CD14-positive monocyte (primary cell): ENCODE measurements at regions not wholly inside any gene's neighbourhood (a gene's known extent, or its start where the extent isn't known, plus 50 kb on each side); places are given as distances from the start of the nearest gene placed in this dataset.

Experiments
- DNase-seq, 3 donors: peaks; one replicate each; pipeline ENCODE4 v3.0.0-alpha.2; 2011 to 2022
- H2AFZ ChIP-seq: 2 replicates; pipeline ENCODE4 v1.6.0; 2012; ENCODE audit warnings: mild to moderate bottlenecking, low read depth, low read length, inconsistent platforms; ENCODE audit not compliant: insufficient read depth, poor library complexity, severe bottlenecking
- H3K27ac ChIP-seq, 2 donors: 1 replicate in 1 of 2; 2 replicates in 1 of 2; pipeline ENCODE4 v1.5.1; 2012 to 2013; ENCODE audit warnings: low read length in 2 of 2, control low read depth in 1 of 2, inconsistent platforms in 1 of 2, low read depth in 1 of 2, mild to moderate bottlenecking in 1 of 2
- H3K27me3 ChIP-seq, 2 donors: one replicate each; pipeline versions ENCODE4 v1.6.0 to v1.6.1; 2011 to 2013; ENCODE audit warnings: low read length in 2 of 2; ENCODE audit not compliant: control insufficient read depth in 2 of 2, insufficient read depth in 2 of 2
- H3K36me3 ChIP-seq, 2 donors: replicated peaks in 1 of 2; 1 replicate in 1 of 2; 2 replicates in 1 of 2; pipeline versions ENCODE4 v1.5.1 to v1.6.1; 2012 to 2013; ENCODE audit warnings: low read length in 2 of 2, control low read depth in 1 of 2, inconsistent platforms in 1 of 2, mild to moderate bottlenecking in 1 of 2; ENCODE audit not compliant: insufficient read depth in 2 of 2, control insufficient read depth in 1 of 2
- H3K4me1 ChIP-seq, 2 donors: 1 replicate in 1 of 2; 2 replicates in 1 of 2; pipeline versions ENCODE4 v1.5.1 to v1.6.1; 2012 to 2013; ENCODE audit warnings: low read length in 2 of 2, control low read depth in 1 of 2, inconsistent platforms in 1 of 2, mild to moderate bottlenecking in 1 of 2, moderate library complexity in 1 of 2; ENCODE audit not compliant: insufficient read depth in 2 of 2, control insufficient read depth in 1 of 2
- H3K4me2 ChIP-seq: replicated peaks from 2 replicates; pipeline ENCODE3; 2012; ENCODE audit warnings: low read length, moderate library complexity, mild to moderate bottlenecking; ENCODE audit not compliant: poor library complexity, severe bottlenecking; ENCODE audit errors: extremely low read depth
- H3K4me3 ChIP-seq, 3 experiments: fragments of 200-600 bp in 1 of 3; sonication (generic) in 1 of 3; replicated peaks in 1 of 3; 1 replicate in 2 of 3; 2 replicates in 1 of 3; pipeline ENCODE4 v1.5.1; 2011 to 2013; ENCODE audit warnings: low read length in 3 of 3, mild to moderate bottlenecking in 3 of 3, control low read depth in 2 of 3, low read depth in 2 of 3, inconsistent platforms in 1 of 3, moderate library complexity in 1 of 3
- H3K79me2 ChIP-seq: 2 replicates; pipeline ENCODE4 v1.6.0; 2012; ENCODE audit warnings: mild to moderate bottlenecking, control low read depth, inconsistent platforms, low read length, moderate library complexity; ENCODE audit not compliant: insufficient read depth
- H3K9ac ChIP-seq: 2 replicates; pipeline ENCODE4 v1.6.0; 2017; ENCODE audit warnings: low read length, mild to moderate bottlenecking; ENCODE audit not compliant: insufficient read depth, poor library complexity, severe bottlenecking
- H3K9me3 ChIP-seq, 2 donors: replicated peaks in 1 of 2; 1 replicate in 1 of 2; 2 replicates in 1 of 2; pipeline versions ENCODE4 v1.5.1 to v1.6.1; 2012 to 2013; ENCODE audit warnings: low read length in 2 of 2, control low read depth in 1 of 2; ENCODE audit not compliant: control insufficient read depth in 1 of 2, insufficient read depth in 1 of 2
- H4K20me1 ChIP-seq: 2 replicates; pipeline ENCODE4 v1.6.0; 2012; ENCODE audit warnings: mild to moderate bottlenecking, low read length, control low read depth, moderate library complexity; ENCODE audit not compliant: insufficient read depth
- H3K27ac Mint-ChIP-seq, 7 donors: one replicate each; pipeline ENCODE4 v1.8.0; 2020; ENCODE audit warnings: mild to moderate bottlenecking in 7 of 7, mixed read lengths in 7 of 7, moderate library complexity in 6 of 7, inconsistent platforms in 2 of 7
- H3K27me3 Mint-ChIP-seq, 3 donors: one replicate each; pipeline ENCODE4 v1.8.0; 2021 to 2022; ENCODE audit warnings: low read depth in 3 of 3, mild to moderate bottlenecking in 3 of 3, mixed read lengths in 3 of 3, moderate library complexity in 3 of 3, inconsistent platforms in 1 of 3
- H3K36me3 Mint-ChIP-seq, 2 donors: one replicate each; pipeline ENCODE4 v1.8.0; 2020; ENCODE audit warnings: mixed read lengths in 2 of 2, inconsistent platforms in 1 of 2, mild to moderate bottlenecking in 1 of 2
- H3K4me1 Mint-ChIP-seq: one replicate; pipeline ENCODE4 v1.8.0; 2020; ENCODE audit warnings: mild to moderate bottlenecking, mixed read lengths
- H3K4me3 Mint-ChIP-seq, 2 donors: one replicate each; pipeline ENCODE4 v1.8.0; 2020; ENCODE audit warnings: mild to moderate bottlenecking in 2 of 2, mixed read lengths in 2 of 2, moderate library complexity in 1 of 2
- H3K9me3 Mint-ChIP-seq, 7 donors: one replicate each; pipeline ENCODE4 v1.8.0; 2020 to 2022; ENCODE audit warnings: mixed read lengths in 7 of 7, mild to moderate bottlenecking in 6 of 7, moderate library complexity in 6 of 7, inconsistent platforms in 2 of 7
- WGBS: methylation state at CpG from one replicate; pipeline ENCODE4 v1.1.5; 2013; ENCODE audit warnings: missing lambda C conversion rate; ENCODE audit not compliant: insufficient coverage; 5-methylcytosine and 5-hydroxymethylcytosine counted together
- intact Hi-C, 2 donors: fragments of 100-400 bp; cut with micrococcal nuclease; formaldehyde crosslinking; loops; one replicate each; pipeline versions ENCODE4 v1.15.0 to v1.15.1; 2023
- TF ChIP-seq, protein P1 (sequence below): fragments of 200-600 bp; IDR thresholded peaks from one replicate; pipeline ENCODE4 v1.8.0; 2022; ENCODE audit warnings: antibody characterized with exemption, mild to moderate bottlenecking

DNA sequence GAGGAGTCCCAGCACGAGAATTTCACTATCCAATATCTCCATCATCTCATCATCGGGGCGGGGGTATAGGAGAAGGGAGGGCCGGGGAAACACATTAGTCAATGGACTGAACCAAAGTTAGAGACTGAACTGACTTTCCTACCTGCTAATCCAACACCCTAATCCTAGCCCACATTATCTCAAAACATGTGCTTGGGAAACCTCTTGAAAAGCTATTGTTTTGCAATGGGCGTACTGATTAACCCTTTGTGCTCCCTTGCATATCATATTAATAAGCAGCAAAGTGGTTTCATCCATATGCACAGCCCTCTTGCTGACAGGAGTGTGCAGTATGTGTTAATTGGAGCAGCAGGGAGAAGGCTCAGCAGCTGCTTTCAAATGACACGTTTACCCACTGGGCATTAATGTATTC lies 125.7 kb upstream of the GRIP1 start:
- no peak overlapping the region for H3K4me3 Mint-ChIP-seq
- no peak for DNase-seq
- Histone ChIP-seq H3K4me2 (no peak overlapping the region), H2AFZ (no peak overlapping the region), H3K9me3 (no peaks in the 10 kb centered on the region), H4K20me1 (no peaks in the 10 kb centered on the region), H3K79me2 (no peaks in the 10 kb centered on the region), H3K27me3 (no peaks in the 10 kb centered on the region), H3K27ac (no peak overlapping the region), H3K9ac (no peak overlapping the region), H3K4me3 (no peak overlapping the region), H3K36me3 (no peaks in the 10 kb centered on the region), H3K4me1 (no peaks in the 10 kb centered on the region)
- intact Hi-C loops = no loop called here
- TF ChIP-seq, protein P1, sequence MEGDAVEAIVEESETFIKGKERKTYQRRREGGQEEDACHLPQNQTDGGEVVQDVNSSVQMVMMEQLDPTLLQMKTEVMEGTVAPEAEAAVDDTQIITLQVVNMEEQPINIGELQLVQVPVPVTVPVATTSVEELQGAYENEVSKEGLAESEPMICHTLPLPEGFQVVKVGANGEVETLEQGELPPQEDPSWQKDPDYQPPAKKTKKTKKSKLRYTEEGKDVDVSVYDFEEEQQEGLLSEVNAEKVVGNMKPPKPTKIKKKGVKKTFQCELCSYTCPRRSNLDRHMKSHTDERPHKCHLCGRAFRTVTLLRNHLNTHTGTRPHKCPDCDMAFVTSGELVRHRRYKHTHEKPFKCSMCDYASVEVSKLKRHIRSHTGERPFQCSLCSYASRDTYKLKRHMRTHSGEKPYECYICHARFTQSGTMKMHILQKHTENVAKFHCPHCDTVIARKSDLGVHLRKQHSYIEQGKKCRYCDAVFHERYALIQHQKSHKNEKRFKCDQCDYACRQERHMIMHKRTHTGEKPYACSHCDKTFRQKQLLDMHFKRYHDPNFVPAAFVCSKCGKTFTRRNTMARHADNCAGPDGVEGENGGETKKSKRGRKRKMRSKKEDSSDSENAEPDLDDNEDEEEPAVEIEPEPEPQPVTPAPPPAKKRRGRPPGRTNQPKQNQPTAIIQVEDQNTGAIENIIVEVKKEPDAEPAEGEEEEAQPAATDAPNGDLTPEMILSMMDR = no peak
- H3K27ac Mint-ChIP-seq = no peak overlapping the region
- H3K36me3 Mint-ChIP-seq = no peaks in the 10 kb centered on the region
- peaks cover 2 to 6% (median 6%) of the 10 kb centered on the region in 3 donors for H3K27me3 Mint-ChIP-seq
- no CpG with 5 or more reads among the region's 6 CpGs for WGBS
- H3K4me1 Mint-ChIP-seq = no peaks in the 10 kb centered on the region
- H3K9me3 Mint-ChIP-seq = peaks cover 0 to 4% (median 2%) of the 10 kb centered on the region in 7 donors

DNA sequence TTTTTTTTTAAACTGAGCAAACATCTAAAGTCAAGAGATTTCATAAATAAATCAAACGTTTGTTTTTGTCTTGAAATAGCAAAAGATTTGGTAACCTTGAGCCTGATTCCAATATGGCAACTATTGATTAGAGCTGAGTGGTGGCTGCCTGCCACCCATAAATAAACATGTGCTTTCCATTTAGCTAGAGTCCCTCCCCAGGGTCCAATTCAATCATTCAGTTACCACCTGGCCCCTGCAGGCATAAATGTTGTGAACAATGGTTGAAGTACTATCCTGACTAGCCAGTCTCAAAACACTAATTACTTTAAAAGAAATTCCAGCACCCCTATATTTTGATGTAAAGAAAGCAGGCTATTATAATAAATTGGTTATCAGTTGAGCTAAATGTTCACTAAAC lies 129.7 kb upstream of the GRIP1 start:
- no peaks in the 10 kb centered on the region for H3K27me3 ChIP-seq
- Mint-ChIP-seq H3K27ac (no peak overlapping the region), H3K36me3 (no peaks in the 10 kb centered on the region), H3K9me3 (peaks cover 0 to 4% (median 2%) of the 10 kb centered on the region in 7 donors), H3K27me3 (peaks cover 2 to 10% (median 4%) of the 10 kb centered on the region in 3 donors), H3K4me3 (no peak overlapping the region), H3K4me1 (no peaks in the 10 kb centered on the region)
- TF ChIP-seq, protein P1 = no peak
- intact Hi-C loops = no loop called here
- H3K36me3 ChIP-seq = no peaks in the 10 kb centered on the region
- WGBS = no CpG with 5 or more reads among the region's 1 CpG
- DNase-seq = no peak
- H3K9me3 ChIP-seq = no peaks in the 10 kb centered on the region
- no peaks in the 10 kb centered on the region for H3K4me1 ChIP-seq
- no peak overlapping the region for H2AFZ ChIP-seq
- no peak overlapping the region for H3K4me2 ChIP-seq
- no peak overlapping the region for H3K9ac ChIP-seq
- H3K27ac ChIP-seq = no peak overlapping the region
- H4K20me1 ChIP-seq = no peaks in the 10 kb centered on the region
- H3K4me3 ChIP-seq = no peak overlapping the region
- no peaks in the 10 kb centered on the region for H3K79me2 ChIP-seq
